ENCODE measurements at regions not wholly inside any gene's neighbourhood (a gene's known extent, or its start where the extent isn't known, plus 50 kb on each side); places are given as distances from the start of the nearest gene placed in this dataset.
A peak's percentile ranks its signal among the peaks of the same experiment; 100 is the strongest.

GRCh38 chr3:83894223-83894622 is 1064.6 kb upstream of the CADM2 start:
- TF ChIP-seq POLR2A (IDR thresholded peaks at IDR 0.05) = no peak
- TF ChIP-seq, protein P1, sequence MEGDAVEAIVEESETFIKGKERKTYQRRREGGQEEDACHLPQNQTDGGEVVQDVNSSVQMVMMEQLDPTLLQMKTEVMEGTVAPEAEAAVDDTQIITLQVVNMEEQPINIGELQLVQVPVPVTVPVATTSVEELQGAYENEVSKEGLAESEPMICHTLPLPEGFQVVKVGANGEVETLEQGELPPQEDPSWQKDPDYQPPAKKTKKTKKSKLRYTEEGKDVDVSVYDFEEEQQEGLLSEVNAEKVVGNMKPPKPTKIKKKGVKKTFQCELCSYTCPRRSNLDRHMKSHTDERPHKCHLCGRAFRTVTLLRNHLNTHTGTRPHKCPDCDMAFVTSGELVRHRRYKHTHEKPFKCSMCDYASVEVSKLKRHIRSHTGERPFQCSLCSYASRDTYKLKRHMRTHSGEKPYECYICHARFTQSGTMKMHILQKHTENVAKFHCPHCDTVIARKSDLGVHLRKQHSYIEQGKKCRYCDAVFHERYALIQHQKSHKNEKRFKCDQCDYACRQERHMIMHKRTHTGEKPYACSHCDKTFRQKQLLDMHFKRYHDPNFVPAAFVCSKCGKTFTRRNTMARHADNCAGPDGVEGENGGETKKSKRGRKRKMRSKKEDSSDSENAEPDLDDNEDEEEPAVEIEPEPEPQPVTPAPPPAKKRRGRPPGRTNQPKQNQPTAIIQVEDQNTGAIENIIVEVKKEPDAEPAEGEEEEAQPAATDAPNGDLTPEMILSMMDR (IDR thresholded peaks at IDR 0.05) = no peak
- H3K4me1 ChIP-seq = no peaks in the 10 kb centered on the region
- DNase-seq = no peak
- no peak overlapping the region for H3K27ac ChIP-seq
- no peaks in the 10 kb centered on the region for H3K36me3 ChIP-seq
- WGBS, 4 donors = 57 to 76% (median 63%) methylated on average over 2 of the region's 2 CpGs
- peaks cover 0 to 2% (median 0%) of the 10 kb centered on the region in 12 donors for H3K9me3 ChIP-seq
- H3K4me3 ChIP-seq = no peak overlapping the region
- ATAC-seq = no peak
- H3K27me3 ChIP-seq = no peaks in the 10 kb centered on the region
- intact Hi-C loops (cut with DNase I) = no loop called here

- intact Hi-C loops (cut with DNase I) = no loop called here
- H3K27ac ChIP-seq = no peak overlapping the region
- 0 to 32% (median 16%) methylated on average over 1 of the region's 1 CpG for WGBS, 4 donors
- H3K4me1 ChIP-seq = no peaks in the 10 kb centered on the region
- no peak overlapping the region for H3K4me3 ChIP-seq
- H3K9me3 ChIP-seq = peaks cover 0 to 4% (median 0%) of the 10 kb centered on the region in 12 donors
- no peak for DNase-seq
- H3K36me3 ChIP-seq = no peaks in the 10 kb centered on the region
- H3K27me3 ChIP-seq = no peaks in the 10 kb centered on the region
- TF ChIP-seq, protein P1 (IDR thresholded peaks at IDR 0.05) = no peak
- TF ChIP-seq POLR2A (IDR thresholded peaks at IDR 0.05) = no peak
- peak in 1 of 4 donors; percentile 45 for ATAC-seq
Observed at GRCh38 chr3:83895892-83896291, 1062.9 kb upstream of the CADM2 start.

DNA sequence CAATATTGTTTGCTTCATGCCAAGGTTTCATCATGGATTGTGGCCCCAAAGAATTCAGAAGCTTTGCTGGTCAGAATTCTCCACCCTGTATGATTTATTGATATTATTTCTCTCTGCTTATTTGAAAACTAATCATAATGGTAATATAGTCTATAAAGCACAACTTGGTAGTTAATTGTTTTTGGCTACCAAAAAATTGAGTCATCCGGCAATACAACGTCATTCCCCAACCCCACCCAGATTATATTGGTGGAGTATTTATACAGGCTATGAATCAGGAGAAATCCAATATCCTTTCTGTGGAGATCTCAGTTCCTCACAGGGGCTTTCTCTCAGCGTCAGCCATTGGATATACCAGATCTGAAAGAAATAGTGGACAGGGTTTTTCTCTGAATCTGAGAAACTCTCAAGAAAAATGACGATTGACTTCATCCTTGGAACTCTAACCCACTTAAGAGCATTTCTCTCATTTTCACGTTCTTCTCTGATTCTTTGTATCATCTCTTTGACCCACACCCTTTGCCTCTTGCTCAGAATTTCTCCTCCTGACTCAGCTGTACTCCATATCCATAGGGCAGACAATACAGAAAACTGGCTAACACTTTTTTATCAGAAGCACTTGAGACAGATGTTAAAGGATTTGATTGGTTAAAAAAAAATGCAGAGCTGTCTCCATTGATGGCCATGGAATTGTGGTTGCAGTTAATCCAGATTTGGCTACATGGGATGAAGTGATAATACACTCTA is 1055.8 kb upstream of the CADM2 start:
- intact Hi-C loops (cut with DNase I) = no loop called here
- Histone ChIP-seq H3K27me3 (no peaks in the 10 kb centered on the region), H3K27ac (no peak overlapping the region), H3K4me3 (no peak overlapping the region), H3K9me3 (peaks cover 0 to 4% (median 0%) of the 10 kb centered on the region in 12 donors), H3K4me1 (no peaks in the 10 kb centered on the region), H3K36me3 (no peaks in the 10 kb centered on the region)
- DNase-seq (no peak), ATAC-seq (no peak)
- 72 to 84% (median 79%) methylated on average over 5 of the region's 5 CpGs for WGBS, 4 donors
- TF ChIP-seq, protein P1 (IDR thresholded peaks at IDR 0.05) = no peak
- no peak for TF ChIP-seq POLR2A (IDR thresholded peaks at IDR 0.05)

DNA sequence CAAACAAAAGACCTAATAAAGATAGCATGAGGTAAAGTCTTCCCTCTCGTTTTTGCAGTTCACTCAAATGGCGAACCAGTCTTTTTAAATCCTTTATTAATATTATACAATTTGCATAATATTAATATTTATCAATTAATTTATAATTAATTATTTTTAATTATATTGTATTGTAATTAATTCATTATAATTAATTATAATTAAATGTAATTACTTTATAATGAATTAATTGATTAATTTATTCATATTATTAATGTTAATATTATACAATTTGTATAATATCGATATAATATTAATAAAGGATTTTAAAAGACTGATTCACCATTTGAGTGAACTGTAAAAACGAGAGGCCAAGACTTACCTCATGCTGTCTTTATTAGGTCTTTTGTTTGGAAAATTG is 1045.4 kb upstream of the CADM2 start:
- ATAC-seq (no peak), DNase-seq (no peak)
- no peak for TF ChIP-seq POLR2A (IDR thresholded peaks at IDR 0.05)
- TF ChIP-seq, protein P1 (IDR thresholded peaks at IDR 0.05) = no peak
- Histone ChIP-seq H3K27ac (no peak overlapping the region), H3K9me3 (no peaks in the 10 kb centered on the region), H3K4me3 (no peak overlapping the region), H3K27me3 (no peaks in the 10 kb centered on the region), H3K4me1 (no peaks in the 10 kb centered on the region), H3K36me3 (no peaks in the 10 kb centered on the region)
- intact Hi-C loops (cut with DNase I) = no loop called here
- WGBS, 4 donors = 68 to 78% (median 73%) methylated on average over 4 of the region's 4 CpGs
